8988T (cell line): ENCODE measurements at regions not wholly inside any gene's neighbourhood (a gene's known extent, or its start where the extent isn't known, plus 50 kb on each side); places are given as distances from the start of the nearest gene placed in this dataset.

Source experiments
- DNase-seq: peaks from one replicate; pipeline ENCODE4 v3.0.0; 2011

DNA sequence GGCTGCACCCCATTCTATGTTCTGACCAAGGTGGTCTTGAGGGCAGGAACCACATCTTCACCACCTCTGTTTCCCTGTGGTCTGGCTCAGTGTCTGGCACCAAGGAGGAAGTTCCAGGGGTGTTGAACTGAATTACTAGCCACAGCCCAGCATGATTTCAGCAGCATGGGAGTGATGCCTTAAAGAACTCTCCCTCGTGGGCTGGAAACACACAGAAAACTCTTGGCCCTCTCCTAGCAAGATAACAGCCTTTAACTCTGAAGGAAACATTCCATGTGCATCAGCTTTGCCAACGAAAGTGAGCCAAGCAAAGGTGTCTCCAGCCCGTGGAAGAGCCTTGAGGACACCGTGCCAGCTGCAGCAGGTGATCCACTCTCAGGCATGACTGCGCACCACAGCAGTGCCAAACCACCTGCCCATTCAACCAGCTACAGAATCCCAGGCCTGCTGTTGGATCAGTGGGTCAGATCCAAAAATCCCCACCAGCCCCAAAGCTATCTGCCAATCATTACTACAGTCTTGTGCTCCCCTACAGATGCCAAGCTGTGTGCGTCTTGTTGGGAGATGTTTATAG lies 124.8 kb downstream of the TTC32 start:
- no peak for DNase-seq

DNA sequence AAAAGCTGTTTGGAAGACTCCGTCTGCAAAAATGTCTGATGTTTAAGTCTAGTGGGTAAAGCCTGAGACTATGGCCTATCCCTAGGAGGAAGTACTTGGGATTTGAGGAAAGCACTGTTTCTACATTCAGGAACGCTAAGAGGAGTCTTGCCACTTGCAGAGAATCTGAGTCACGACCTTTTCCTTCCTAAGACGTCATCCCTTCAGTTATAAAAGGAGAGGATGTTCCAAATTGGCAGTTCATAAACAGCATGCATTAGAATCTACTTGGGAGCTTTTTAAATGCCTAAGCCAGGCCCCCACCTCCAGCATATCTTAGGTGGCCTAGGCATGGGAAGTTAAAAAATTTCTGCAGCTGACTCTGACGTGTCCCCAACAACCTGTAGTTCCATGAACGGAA lies 125.9 kb downstream of the TTC32 start:
- DNase-seq, result no peak

DNA sequence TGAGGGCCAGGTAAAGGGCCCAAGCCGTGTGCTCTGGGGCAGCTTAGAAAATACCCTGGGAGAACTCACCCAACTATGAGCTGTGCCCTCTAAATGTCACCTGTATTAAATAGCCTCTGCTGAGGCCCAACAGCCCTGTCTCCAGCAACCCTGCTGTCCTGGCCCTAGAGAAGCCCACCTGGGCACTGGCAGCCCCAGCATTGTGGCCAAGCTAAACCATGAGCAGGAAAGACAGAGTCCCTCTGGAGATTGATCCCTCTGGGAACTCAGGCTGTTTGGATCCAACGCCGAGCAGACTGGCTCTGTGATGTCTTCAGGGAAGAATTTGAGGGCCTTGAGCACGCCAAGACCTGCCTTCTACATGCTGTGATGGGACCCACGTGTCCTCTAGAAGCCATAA lies 126.5 kb downstream of the TTC32 start:
- no peak for DNase-seq

DNA sequence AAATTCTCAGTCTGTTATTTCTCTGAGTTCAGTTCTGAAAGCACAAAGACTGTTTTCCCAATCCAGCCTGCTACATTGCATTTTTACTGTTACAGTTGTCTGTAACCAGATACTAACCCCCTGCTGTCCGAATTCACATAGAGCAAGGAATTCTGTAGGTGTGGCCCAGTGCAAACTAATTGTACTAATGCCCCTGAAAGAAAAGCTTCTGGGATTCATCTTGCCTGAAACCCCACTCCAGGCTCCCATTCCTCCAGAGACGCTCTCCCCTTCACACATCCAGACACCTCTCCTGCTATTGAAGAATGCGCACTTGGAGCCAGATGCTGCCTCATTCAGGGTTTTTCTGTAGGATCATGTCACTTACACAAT lies 127.0 kb downstream of the TTC32 start:
- no peak for DNase-seq

DNA sequence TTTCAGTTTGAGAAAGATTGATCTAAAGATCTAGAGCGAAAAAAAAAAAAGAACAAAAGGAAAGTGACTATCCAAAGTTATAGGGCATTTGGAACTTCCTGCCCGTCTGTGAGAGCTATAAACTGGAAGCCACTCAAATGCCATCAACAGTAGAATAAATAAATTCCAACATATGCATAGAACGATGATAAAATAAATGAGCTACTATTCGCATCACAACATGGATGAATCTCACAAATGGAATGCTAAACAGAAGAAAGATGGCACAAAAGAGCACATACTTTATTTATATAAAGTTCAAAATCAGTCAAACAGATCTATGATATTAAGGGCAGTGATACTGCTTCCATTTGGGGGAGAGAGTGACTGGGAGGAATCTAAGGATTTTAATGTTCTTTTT lies 128.8 kb downstream of the TTC32 start:
- no peak for DNase-seq

DNA sequence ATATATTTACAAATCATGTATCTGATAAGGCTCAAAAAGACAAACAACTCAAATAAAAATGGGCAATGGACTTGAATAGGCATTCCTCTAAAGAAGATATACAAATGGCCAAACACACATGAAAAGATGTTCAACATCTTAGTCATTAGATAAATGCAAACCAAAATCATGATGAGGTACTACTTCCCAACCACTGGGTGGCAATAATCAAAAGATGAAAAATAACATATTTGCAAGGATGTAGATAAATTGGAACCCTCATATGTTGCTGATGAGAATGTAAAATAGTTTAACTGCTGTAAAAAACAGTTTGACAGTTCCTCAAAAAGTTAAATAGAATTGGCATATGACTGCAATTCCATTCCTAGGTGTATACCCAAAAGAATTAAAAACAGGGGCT lies 132.3 kb downstream of the TTC32 start:
- no peak for DNase-seq

DNA sequence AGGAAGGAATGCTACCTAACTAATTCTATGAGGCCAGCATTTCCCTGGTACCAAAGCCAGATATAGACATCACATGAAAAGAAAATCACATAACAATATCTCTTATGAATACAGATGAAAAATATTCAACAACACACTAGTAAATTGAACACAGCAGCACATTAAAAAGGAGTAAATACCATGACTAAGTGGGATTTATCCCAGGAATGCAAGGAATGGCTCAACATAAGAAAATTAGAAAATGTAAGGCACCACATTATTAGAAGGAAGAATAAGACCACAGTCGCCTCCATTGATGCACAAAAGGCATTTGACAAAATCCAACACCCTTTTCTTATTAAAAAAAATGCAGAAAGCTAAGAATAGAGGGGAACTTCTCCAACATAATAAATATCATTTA lies 133.9 kb downstream of the TTC32 start:
- no peak for DNase-seq

DNA sequence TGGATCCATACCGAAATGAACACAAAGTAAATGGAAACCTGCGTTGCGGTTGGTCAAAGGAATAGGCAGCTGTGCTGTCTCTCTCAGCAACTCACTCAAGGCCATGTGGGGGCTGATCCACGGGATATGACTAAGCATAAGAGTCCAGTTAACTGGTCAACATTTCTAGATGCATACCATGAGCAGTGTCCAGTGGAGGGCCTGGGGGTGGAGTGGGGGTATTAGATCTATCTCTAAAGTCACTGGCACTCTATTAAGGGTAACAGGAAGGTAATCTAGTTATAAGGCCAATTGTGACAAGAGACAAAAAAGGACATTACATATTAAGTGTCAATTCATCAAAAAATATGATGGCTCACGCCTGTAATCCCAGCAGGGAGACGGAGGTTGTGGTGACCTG lies 136.8 kb downstream of the TTC32 start:
- no peak for DNase-seq

DNA sequence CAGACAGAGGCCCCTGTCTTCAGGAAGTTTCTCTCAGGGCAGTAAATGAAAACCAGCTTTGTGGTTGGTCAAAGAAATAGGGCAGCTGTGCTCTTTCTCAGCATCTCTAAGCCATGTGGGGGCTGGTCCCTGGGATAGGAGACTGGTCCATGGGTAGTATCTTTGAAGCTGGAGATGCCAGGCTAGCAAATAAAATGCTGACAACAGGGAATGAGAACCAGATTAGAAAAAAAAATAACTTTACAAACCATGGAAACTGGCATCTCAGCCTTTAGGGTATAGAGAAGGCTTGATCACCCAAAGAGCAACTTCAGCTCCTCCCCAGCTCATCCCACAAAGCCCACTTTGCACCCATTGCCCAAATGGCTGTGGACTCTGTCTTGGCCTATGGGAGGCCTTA lies 138.1 kb downstream of the TTC32 start:
- DNase-seq, result no peak

DNA sequence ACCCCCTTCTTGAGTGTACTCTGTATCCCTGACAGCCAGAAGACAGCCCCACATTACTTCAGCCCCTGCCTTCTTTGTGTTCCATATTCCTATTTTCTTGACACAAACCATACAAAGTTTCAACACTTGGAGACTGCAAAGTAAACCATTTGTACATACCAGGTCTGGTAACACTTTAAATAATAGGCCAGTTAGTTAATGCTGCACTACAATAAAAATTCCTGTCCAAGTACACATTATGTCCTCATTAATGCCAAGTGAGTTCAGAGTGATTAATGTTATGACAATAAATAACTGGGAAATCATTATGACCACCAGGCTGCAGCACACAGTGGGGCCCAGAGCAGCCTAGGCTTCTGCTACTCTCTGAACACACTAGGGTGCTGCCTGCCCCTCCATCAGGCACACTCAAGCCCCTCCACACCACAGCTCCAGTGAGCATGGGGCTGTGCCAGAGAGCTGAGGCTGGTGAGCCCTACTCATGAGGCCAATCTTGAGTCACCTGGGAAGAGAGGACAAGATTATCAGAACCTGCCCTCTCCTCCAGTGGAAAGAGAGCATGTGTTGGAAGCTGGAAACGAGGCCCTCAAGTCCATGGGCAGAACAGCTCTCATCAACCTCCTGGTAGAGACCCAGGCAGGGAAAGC lies 138.7 kb downstream of the TTC32 start:
- DNase-seq, result no peak

DNA sequence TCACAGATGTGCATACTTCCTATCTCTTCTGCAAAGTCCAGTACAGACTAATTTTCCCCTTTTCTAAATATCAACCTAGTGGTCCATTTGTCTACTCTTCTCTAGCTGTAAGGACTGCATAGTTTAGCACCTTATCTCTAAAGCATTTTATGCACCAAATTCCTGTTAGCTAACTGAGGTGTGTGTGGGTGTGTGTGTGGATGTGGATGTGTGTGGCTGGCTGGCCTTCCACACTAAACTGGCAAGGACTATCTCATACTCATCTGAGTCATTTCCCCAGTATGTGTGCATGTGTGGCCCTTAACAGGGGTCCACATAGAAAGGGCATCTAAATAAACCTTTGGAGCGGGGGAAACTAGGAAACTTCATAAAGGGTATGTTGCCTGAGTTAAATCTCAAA lies 139.6 kb downstream of the TTC32 start:
- no peak for DNase-seq

DNA sequence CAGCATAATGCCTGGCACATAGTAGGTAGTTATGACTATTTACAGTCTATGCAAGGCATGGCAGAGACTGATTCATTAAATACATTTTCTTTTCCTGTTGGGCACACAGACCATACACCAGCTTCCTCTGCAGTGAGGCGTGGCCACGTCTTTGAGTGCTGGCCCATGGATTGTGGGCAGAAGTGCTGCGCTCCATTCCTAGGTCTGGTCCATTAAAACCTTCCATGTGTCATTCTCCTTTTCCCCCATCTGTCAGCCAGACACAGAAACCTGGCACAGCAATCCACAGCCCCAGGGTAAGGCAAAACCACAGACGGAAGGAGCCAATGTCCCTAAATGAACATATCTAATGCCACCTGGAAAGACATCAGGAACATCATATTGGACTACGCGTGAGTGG lies 141.9 kb downstream of the TTC32 start:
- DNase-seq, result no peak

DNA sequence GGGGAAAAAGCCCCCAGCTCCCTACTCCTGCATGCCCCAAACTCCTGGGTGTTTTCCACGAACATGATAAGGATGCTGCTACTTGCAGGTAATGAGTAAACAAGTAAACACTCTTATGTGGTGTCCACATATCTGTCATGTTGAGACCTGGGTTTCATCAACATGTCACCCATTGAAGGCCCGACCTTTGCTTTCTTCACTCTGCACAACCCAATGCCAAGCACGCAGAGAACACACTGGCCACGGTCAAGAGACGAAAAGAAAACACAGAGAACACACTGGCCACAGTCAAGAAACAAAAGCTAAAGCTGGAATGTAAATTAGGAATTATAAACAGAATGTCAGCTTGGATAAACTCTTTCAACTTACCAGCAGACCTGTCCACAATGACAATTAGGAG lies 143.1 kb downstream of the TTC32 start:
- DNase-seq, result no peak

DNA sequence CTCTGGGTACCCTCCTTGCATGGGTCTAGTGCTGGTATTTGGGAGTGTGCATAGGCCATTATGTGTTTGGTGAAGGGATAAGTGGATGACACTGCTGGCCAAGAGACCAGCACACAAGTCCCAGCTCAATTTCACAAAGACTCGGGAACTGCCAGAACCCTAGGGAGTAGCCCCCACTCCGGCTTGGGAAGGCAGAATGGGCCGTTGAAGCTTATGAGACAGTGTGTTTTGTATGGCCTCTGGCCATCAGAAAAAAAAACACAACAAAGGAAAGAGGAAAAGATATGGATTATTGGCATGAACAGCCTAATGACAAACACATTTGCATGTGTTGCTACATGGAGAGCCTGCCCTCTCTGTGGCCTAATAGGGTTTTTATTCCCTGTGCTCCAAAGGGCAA lies 144.2 kb downstream of the TTC32 start:
- DNase-seq, result no peak

DNA sequence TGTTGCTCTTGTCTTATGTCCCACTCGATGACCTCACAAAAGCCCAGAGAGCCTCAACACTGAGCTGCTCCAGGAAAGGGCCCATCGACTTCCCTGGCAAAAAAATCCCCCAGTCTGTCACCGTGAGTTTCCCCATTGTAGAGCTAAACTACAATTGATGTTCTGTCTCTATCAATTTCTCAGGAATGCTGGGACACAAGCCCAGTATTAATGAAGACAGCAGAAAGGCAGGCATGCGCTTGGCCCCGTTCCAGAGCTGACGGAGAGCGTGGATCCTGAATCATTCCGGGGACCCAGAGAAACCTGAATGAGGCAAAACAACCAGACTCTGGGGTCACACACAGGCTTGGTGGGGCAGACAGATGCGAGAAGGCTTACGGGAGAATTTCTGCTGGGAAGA lies 146.9 kb downstream of the TTC32 start:
- DNase-seq, result no peak

DNA sequence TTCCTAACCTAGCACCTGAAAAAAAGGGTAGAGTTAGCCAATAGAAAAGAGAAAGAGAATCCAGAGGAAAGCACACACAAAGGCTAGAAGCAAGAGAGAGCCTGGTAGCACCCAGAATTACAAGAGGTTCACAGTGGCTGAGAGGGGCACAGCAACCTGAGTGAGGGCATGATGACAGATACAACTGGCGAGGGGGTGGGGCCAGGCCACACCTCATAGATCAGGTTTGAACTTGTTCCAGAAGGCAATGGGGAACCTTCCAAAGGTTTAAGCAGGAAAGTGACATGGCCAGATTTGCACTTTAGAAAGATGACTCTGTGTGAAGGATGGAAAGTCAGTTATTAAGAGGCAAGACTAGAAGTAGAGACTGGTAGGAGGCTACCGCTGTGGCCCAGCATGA lies 148.0 kb downstream of the TTC32 start:
- DNase-seq, result no peak

DNA sequence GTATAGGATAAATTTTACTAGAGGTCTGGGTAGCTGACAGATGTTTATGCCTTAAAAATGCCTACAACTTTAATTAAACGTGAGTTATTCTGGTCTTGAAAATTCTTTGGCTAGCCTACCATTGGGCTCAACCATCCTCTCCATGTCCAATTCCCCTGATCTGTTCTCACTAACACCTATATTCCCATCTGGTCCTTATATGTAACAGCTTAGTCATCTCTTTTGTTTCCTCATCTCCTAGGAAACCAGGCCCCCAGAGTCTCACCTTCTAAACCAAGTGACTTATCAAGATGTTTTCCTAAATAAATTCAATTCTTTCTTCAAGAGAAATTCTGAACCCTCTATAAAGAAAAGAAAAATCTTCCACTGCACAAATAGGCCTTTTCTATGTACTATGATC lies 148.5 kb downstream of the TTC32 start:
- DNase-seq, result no peak

DNA sequence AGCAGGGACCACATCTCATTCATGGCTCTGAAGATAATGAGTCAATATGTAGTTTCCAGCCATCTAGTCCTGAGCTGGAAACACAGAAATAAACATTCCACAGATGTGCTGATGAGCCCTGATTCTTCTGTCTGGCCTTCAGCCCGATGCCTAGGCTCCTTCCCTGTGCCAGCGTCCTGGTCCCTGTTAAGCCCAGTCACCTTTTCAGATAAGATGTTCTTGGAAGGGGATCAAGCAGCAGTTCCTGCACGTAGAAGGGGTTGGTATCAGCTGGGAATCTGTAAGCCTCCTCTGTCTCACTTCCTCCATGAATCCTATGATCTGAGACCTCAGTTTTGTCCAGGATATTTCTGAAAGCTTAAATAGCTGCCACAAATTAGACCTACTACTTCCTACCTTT lies 149.3 kb downstream of the TTC32 start:
- DNase-seq, result no peak

DNA sequence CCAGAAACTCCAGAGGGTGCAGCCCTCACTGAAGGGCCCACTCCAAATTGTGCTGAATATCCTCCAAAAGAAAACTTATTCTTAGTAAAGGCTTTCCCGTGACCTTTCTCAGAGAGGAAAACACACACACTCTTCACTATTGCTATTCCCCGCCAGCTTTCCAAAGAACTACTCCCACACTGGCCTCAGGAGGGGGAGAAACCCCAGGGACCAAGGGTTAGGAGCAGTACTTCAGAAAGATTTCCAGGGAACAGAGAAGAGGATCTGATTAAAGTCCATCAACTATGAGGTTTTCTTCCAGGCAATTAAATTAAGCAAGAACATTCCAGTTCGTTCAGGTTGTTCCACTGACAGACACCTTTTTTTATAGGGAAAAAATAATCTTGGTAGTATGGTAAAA lies 150.2 kb downstream of the TTC32 start:
- DNase-seq, result no peak

DNA sequence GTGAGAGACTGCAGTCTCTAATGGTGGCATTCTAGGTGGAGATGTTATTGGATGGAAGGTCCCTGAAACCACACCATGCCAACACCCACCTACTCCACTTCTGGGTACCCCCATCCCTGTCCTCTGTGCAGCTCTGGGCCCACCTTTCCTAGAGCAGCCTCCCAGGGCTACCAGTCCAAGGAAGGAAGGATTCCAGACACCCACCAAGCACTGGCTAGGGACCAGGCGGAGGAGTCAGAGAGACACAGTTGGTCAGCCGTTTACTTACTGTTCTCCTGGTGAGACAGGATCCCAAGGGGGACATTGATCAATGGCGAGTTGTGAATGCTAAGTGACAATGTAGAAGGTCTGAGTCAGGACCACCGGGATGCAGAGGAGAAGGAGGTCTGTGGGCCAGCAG lies 151.6 kb downstream of the TTC32 start:
- no peak for DNase-seq

DNA sequence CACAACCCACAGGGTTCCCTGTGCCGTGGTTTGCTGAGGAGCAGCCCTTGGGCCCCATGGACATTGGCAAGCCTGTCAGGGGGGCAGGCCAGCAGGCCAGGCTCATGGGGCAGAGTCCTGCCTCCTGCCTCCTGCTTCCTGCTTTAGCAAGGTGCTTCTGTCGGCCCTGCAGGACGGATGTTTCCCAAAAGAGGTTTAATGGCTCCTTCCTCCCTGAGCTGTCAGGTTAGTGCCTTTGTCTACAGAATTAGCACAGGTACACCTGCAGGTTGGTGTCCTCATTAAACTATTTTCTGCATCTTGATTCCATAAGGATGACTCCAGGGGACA lies 152.3 kb downstream of the TTC32 start:
- no peak for DNase-seq

DNA sequence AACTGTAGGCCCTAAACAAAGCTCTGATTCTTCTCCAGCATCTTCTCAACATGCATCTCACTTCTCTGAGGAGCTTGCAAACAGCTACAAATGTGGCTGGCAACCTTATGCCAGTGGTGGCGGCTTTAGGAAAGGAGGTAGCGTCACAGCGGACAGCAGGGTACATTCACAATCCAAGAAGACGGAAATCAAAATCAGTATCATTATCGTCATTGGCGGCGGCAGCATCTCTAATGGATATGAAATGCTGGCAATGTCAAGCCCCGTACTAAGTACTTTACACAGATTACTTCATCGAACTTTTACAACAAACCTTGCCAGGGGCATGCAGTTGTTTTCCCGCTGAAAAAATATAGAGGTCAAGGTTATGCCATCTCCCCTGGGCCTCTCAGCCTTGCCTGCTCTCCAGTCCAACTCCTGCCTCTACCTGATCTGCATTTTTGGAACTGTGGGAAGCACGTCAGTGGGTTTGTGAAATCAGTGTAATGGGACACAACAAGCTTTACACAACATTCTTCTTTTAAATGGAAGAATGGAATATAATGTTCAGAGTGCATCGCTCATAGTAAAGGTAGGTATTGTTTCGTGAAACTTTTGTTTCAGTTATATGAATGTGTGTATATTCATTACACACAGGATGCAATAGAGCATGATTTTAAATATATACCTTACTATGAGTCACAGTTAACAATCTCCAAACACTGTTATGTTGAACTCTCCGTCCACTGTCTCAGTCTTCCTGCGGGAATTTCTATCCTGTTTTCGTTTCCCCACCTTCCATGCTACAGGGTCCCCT lies 152.9 kb downstream of the TTC32 start:
- DNase-seq, result no peak

DNA sequence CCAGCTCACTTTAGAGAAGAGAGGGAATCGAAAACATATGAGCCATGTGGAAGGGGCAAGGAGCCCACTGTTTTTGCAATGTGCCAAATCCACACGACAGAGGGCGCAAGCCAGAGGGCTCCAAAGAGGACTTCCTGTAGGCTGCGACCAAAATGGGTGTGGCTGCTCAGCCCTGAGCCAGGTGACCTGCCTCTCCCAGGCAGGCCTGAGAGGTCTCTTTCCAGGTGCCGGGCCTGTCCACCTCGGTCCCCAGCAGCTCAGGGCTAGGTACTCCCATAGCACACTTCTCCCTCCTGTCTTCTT lies 153.8 kb downstream of the TTC32 start:
- no peak for DNase-seq

DNA sequence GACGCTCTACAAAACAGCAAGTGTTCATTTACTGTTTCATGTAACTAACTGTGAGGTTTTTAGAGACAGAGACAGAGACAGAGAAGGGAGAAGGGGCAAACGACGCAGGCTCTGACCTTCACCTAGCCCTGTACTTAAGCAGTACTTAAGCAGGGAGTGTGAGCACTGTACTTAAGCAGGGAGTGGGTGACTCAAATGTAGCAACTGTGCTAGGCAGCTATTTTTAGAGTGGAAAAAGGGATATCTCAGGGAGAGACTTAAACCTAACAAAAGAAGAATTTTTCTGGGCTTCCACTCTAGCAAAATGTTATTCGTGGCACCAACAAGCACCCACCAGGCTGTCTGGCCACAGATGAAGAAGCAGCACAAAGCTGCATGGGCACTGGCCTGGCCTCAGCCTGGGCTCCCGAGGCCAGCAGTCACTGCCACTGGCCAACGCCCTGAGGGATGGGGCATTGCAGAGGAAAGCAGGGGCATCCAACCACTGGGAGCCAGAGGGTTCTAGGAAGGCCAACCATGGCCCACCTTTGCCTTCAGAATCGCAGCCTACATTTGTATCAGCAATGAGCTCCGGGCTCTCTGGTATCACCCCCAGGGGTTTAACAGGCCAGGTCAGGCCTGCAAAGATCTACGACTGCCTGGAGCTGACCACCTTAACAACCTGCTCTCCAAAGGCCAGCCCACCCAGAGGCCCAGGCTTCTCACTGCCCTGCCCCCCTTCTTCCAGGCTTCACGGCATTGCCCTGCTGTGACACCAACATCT lies 154.3 kb downstream of the TTC32 start:
- DNase-seq, result no peak
